HCT116 (cell line): ENCODE measurements at regions not wholly inside any gene's neighbourhood (a gene's known extent, or its start where the extent isn't known, plus 50 kb on each side); places are given as distances from the start of the nearest gene placed in this dataset.

Source experiments
- ATAC-seq: fragments of 200-7000 bp; cut with Tn5 transposase; 2 replicates; pipeline ENCODE4 v1.9.1; 2020; ENCODE audit warnings: mild to moderate bottlenecking, moderate library complexity
- BruUV-seq: library from RNA; stranded (reverse); fragments of 400-500 nt; replicated peaks from 2 replicates; lab custom pipeline; 2021; lab: Mats Ljungman, UMichigan
- CTCF ChIA-PET: fragments of 300-600 bp; sonication (Branson Sonifier 250); formaldehyde crosslinking; loops from one replicate; lab custom pipeline; 2021; ENCODE audit warnings: antibody characterized with exemption; lab: Charles Lee
- POLR2A ChIA-PET: fragments of 300-600, 350-600 bp; sonication (Branson Sonifier 250); formaldehyde crosslinking; loops from one replicate; lab custom pipeline; 2021; ENCODE audit warnings: antibody characterized with exemption; lab: Charles Lee
- RAD21 ChIA-PET, 2 experiments: fragments of 300-600 bp; sonication (Branson Sonifier 250); formaldehyde crosslinking; loops; one replicate each; lab custom pipeline; 2023; ENCODE audit warnings: low total read pairs in 2 of 2; ENCODE audit not compliant: uncharacterized antibody in 2 of 2, unreplicated experiment in 2 of 2, low non-redundant PET in 1 of 2; lab: Charles Lee
- DNase-seq: peaks from one replicate; pipeline ENCODE4 v3.0.0-alpha.2; 2010; ENCODE audit warnings: low read depth, low spot score
- H2AFZ ChIP-seq: fragments of 200-600 bp; shearing (Covaris generic), sonication (generic); 2 replicates; pipeline ENCODE4 v1.6.1; 2017; ENCODE audit warnings: low read depth, mixed run types, mixed read lengths, antibody characterized with exemption, low read length; ENCODE audit not compliant: poor library complexity, severe bottlenecking
- H3K27ac ChIP-seq: 2 replicates; pipeline ENCODE4 v1.5.1; 2012; ENCODE audit warnings: low read depth, low read length
- H3K27me3 ChIP-seq: fragments of 200-600 bp; sonication (generic); 2 replicates; pipeline ENCODE4 v1.6.1; 2016; ENCODE audit warnings: mixed run types, low read length, mixed read lengths; ENCODE audit not compliant: insufficient read depth
- H3K36me3 ChIP-seq, 2 experiments: fragments of 200-500 bp in 1 of 2; fragments of 200-600 bp in 1 of 2; sonication (Bioruptor generic) in 1 of 2; sonication (generic) in 1 of 2; 2 replicates each; pipeline versions ENCODE4 v1.5.1 to v1.6.1; 2014 to 2016; ENCODE audit warnings: low read length in 2 of 2, inconsistent platforms in 1 of 2, mixed read lengths in 1 of 2, mixed run types in 1 of 2; ENCODE audit not compliant: insufficient read depth in 2 of 2, control insufficient read depth in 1 of 2
- H3K4me1 ChIP-seq, 2 experiments: fragments of 200-600 bp in 1 of 2; sonication (generic) in 1 of 2; 2 replicates each; pipeline versions ENCODE4 v1.5.1 to v1.6.1; 2012 to 2017; ENCODE audit warnings: low read length in 2 of 2, inconsistent platforms in 1 of 2, mild to moderate bottlenecking in 1 of 2, mixed read lengths in 1 of 2, mixed run types in 1 of 2, moderate library complexity in 1 of 2; ENCODE audit not compliant: insufficient read depth in 2 of 2, control insufficient read depth in 1 of 2
- H3K4me2 ChIP-seq: fragments of 200-600 bp; sonication (generic); 2 replicates; pipeline ENCODE4 v1.6.1; 2017; ENCODE audit warnings: mixed run types, low read length, mixed read lengths
- H3K4me3 ChIP-seq, 2 experiments: fragments of 200-600 bp in 1 of 2; sonication (generic) in 1 of 2; replicated peaks in 1 of 2; 2 replicates each; pipeline ENCODE4 v1.5.1; 2011 to 2016; ENCODE audit warnings: low read length in 2 of 2, control low read depth in 1 of 2, low read depth in 1 of 2, mild to moderate bottlenecking in 1 of 2, mixed read lengths in 1 of 2, mixed run types in 1 of 2
- H3K79me2 ChIP-seq: fragments of 200-600 bp; sonication (generic); 2 replicates; pipeline ENCODE4 v1.6.1; 2017; ENCODE audit warnings: mild to moderate bottlenecking, mixed run types, low read length, moderate library complexity, mixed read lengths; ENCODE audit not compliant: insufficient read depth
- H3K9ac ChIP-seq: fragments of 200-600 bp; sonication (generic); 2 replicates; pipeline ENCODE4 v1.6.1; 2016; ENCODE audit warnings: low read length, mixed read lengths
- H3K9me2 ChIP-seq: fragments of 200-600 bp; sonication (generic), shearing (Covaris generic); 2 replicates; pipeline ENCODE4 v1.6.1; 2017; ENCODE audit warnings: mixed run types, mild to moderate bottlenecking, moderate library complexity; ENCODE audit not compliant: insufficient read depth
- H3K9me3 ChIP-seq, 2 experiments: fragments of 200-500 bp in 1 of 2; fragments of 200-600 bp in 1 of 2; sonication (Bioruptor generic) in 1 of 2; sonication (generic) in 1 of 2; 2 replicates each; pipeline ENCODE4 v1.6.1; 2014 to 2017; ENCODE audit warnings: low read length in 2 of 2, mixed read lengths in 2 of 2, inconsistent platforms in 1 of 2, low read depth in 1 of 2, mild to moderate bottlenecking in 1 of 2, mixed run types in 1 of 2, moderate library complexity in 1 of 2; ENCODE audit not compliant: control insufficient read depth in 1 of 2, insufficient read depth in 1 of 2
- H4K20me1 ChIP-seq: fragments of 200-600 bp; sonication (generic), shearing (Covaris generic); 2 replicates; pipeline ENCODE4 v1.6.1; 2017; ENCODE audit warnings: mixed run types, mild to moderate bottlenecking, moderate library complexity; ENCODE audit not compliant: insufficient read depth
- CTCF ChIP-seq, 3 experiments: fragments of 200-600 bp in 1 of 3; sonication (generic) in 1 of 3; IDR thresholded peaks in 2 of 3; conservative IDR thresholded peaks in 1 of 3; 2 replicates each; pipeline ENCODE4 v1.5.1; 2012 to 2017; ENCODE audit warnings: low read depth in 2 of 3, low read length in 2 of 3, antibody characterized with exemption in 1 of 3, borderline replicate concordance in 1 of 3, control low read depth in 1 of 3, mild to moderate bottlenecking in 1 of 3, mixed read lengths in 1 of 3, mixed run types in 1 of 3, moderate library complexity in 1 of 3; ENCODE audit not compliant: insufficient read depth in 1 of 3
- FOSL1 ChIP-seq: IDR thresholded peaks from 2 replicates; pipeline ENCODE4 v1.6.1; 2012; ENCODE audit warnings: low read depth
- SRF ChIP-seq: IDR thresholded peaks from 2 replicates; pipeline ENCODE4 v1.6.1; 2012; ENCODE audit warnings: low read depth
- TCF7L2 ChIP-seq: IDR thresholded peaks from 2 replicates; pipeline ENCODE4 v1.7.0; 2011; ENCODE audit warnings: borderline replicate concordance, inconsistent platforms; ENCODE audit not compliant: insufficient read depth, insufficient read length; ENCODE audit errors: extremely low read depth
- YY1 ChIP-seq: IDR thresholded peaks from 2 replicates; pipeline ENCODE4 v1.6.1; 2011; ENCODE audit warnings: low read length, low read depth, moderate library complexity, mild to moderate bottlenecking; ENCODE audit not compliant: insufficient replicate concordance; ENCODE audit errors: extremely low read depth
- ZFX ChIP-seq: fragments of 450-650 bp; IDR thresholded peaks from 2 replicates; pipeline ENCODE4 v1.6.1; 2017
- intact Hi-C: fragments of 100-400 bp; cut with micrococcal nuclease; formaldehyde crosslinking; loops from 2 replicates; pipeline ENCODE4 v1.10.0; 2022
- TF ChIP-seq, protein P1 (sequence below): IDR thresholded peaks from 2 replicates; pipeline ENCODE4 v1.6.1; 2012; ENCODE audit warnings: low read depth

DNA sequence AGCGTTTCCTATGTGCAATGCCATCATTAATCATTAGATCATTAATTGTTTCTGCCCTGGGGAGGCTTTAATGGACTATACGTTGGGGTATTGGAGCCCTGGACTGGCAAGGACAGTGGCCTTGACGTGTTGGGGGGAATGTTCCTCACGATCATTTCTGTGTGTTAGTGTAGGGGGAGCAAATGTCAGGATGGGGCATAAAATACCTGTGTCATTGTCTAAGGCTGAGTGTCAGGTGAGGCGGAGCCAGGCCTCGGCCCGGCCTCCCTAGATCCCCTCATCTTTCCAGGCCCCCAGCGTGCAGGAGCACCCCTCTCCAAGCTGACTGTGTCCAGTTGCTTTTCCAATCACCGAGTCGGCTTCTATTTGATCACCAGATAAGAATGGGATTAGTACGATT, 346.4 kb upstream of the SHH start:
- no peak for DNase-seq
- no peaks in the 10 kb centered on the region for H3K27me3 ChIP-seq
- H3K27ac ChIP-seq = no peak overlapping the region
- no peak overlapping the region for H3K4me2 ChIP-seq
- H3K36me3 ChIP-seq = no peaks in the 10 kb centered on the region
- no peaks in the 10 kb centered on the region for H3K79me2 ChIP-seq
- no peaks in the 10 kb centered on the region for H4K20me1 ChIP-seq
- RAD21 ChIA-PET = no interaction called here
- no peak overlapping the region for H3K4me3 ChIP-seq
- H3K9me3 ChIP-seq = no peaks in the 10 kb centered on the region
- TF ChIP-seq, protein P1, sequence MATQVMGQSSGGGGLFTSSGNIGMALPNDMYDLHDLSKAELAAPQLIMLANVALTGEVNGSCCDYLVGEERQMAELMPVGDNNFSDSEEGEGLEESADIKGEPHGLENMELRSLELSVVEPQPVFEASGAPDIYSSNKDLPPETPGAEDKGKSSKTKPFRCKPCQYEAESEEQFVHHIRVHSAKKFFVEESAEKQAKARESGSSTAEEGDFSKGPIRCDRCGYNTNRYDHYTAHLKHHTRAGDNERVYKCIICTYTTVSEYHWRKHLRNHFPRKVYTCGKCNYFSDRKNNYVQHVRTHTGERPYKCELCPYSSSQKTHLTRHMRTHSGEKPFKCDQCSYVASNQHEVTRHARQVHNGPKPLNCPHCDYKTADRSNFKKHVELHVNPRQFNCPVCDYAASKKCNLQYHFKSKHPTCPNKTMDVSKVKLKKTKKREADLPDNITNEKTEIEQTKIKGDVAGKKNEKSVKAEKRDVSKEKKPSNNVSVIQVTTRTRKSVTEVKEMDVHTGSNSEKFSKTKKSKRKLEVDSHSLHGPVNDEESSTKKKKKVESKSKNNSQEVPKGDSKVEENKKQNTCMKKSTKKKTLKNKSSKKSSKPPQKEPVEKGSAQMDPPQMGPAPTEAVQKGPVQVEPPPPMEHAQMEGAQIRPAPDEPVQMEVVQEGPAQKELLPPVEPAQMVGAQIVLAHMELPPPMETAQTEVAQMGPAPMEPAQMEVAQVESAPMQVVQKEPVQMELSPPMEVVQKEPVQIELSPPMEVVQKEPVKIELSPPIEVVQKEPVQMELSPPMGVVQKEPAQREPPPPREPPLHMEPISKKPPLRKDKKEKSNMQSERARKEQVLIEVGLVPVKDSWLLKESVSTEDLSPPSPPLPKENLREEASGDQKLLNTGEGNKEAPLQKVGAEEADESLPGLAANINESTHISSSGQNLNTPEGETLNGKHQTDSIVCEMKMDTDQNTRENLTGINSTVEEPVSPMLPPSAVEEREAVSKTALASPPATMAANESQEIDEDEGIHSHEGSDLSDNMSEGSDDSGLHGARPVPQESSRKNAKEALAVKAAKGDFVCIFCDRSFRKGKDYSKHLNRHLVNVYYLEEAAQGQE = no peak
- TF ChIP-seq TCF7L2 (no peak), SRF (no peak), CTCF (IDR thresholded peaks at IDR 0.05 in 2 of 3, conservative IDR thresholded peaks at IDR 0.05 in 1 of 3; ENCODE audit: borderline replicate concordance in 1 of 3, insufficient read depth in 1 of 3, low read depth in 2 of 3, low read length in 2 of 3) (no peak), FOSL1 (no peak), ZFX (no peak), YY1 (no peak)
- TF ChIP-seq, all 23 proteins: peak for 0
- no peak overlapping the region for H3K9ac ChIP-seq
- no peak for ATAC-seq
- BruUV-seq = no TSS peak
- H3K4me1 ChIP-seq = peaks cover 6 to 16% of the 10 kb centered on the region in 2 experiments; a peak in 3 of 4 replicates
- CTCF ChIA-PET = no interaction called here
- POLR2A ChIA-PET = no interaction called here
- no peaks in the 10 kb centered on the region for H3K9me2 ChIP-seq
- no peak overlapping the region for H2AFZ ChIP-seq
- intact Hi-C loops = loop anchor here (5.0 kb wide), 2 partner anchors 196 to 314 kb away; no protein-coding TSS in a partner anchor
